GM18511 (cell line): ENCODE measurements at regions not wholly inside any gene's neighbourhood (a gene's known extent, or its start where the extent isn't known, plus 50 kb on each side); places are given as distances from the start of the nearest gene placed in this dataset.

Experiments used
- ATAC-seq: cut with Tn5 transposase; IDR thresholded peaks from one replicate; pipeline ENCODE4 v1.9.1; 2021; ENCODE audit warnings: mild to moderate bottlenecking, moderate library complexity; ENCODE audit not compliant: unreplicated experiment

DNA sequence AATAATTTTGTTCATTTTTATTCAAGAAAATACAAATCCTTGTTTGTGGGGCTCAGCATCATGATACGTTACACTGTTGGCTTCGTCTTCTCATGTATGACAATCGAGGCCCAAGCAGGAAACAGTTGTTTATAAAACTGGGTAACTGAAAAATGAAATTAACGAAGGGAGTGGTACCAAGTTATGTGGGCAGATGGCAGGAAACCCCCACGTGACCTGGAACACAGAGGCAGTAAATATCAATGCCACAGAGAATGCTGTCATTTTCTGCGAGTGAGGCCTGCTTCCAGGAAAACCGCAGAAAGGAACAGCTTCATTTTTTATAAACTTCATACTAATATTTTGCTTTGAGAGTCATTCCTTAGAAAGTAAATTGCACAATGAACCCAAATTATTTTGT lies 201.0 kb upstream of the ADARB2 start:
- ATAC-seq, result no peak

DNA sequence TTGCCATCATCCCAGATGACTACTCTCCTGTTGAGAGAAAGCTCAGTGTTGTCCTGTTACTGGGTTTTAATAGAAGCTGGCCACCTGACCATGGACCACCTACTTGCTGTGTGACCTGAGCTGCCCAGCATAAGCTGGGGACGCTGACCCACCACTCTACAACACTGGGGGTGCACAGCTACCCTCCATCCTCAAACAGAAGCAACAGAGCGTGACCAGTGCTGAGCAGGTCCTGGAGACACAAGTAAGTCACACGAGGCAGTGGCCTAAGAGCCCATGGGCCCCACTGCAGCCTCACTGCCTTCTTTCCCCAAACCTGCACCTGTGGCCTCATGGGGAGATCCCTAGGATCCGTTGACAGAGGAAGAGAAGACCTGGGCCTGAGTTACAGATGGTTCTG lies 198.6 kb upstream of the ADARB2 start:
- ATAC-seq, result no peak

- ATAC-seq, result no peak
Observed at GRCh38 chr10:1933215-1933614, 195.9 kb upstream of the ADARB2 start.

DNA sequence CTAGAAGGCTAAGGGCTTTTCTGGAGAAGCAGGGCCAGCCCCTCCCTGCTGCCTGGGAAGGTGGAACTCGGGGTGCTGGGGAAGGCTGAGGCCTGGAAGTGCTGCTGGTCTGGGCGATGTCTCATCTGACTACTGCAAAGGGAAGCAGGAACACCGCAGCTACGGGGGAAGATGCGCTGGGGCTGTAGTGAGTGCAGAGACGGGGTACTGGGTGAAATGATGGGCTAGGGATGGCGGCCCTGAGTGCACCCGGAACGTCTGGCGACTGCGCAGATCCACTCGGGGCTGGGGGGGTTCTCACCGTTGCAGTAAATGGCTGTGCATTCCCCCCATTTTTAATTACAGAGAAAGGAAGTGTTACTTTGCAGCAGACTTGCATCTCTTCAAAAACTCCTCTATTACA lies 195.4 kb upstream of the ADARB2 start:
- ATAC-seq, result no peak

DNA sequence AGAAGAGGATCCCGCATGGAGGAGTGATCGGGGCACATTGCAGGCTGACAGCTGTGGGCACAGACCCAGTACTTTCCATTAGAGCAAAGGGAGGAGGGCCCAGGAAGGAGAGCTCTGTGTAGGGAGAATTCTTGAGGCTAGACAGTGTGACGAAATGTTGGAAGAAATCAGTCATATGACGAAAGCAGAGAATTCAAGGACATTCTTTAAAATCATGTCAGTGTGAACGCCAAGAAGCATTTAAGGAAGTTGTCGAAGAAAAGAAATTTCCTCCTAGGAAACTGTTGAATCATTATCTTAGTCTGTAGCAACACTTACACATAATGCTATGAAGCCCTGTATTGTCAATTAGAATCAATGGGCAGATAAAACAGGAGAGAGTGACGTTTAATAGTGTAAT lies 191.3 kb upstream of the ADARB2 start:
- ATAC-seq, result no peak

DNA sequence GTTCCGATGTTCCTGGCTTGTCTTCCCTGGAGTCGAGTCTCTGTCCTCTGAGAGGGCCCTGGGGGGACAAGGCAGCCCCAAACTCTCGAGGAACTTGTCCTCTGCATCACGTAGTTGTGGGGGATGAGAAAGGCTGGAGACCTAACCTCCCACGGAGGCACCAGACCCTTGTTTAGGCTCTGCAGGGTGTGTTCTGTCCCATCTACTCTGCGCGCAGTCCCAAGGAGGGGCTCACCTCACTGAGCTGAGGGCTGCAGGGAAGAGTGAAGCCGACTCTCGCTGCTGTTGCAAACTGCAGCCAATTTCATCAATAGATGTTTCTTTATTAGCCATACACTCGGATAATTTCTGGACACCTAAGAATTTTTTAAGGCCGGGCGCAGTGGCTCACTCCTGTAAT lies 186.7 kb upstream of the ADARB2 start:
- no peak for ATAC-seq

DNA sequence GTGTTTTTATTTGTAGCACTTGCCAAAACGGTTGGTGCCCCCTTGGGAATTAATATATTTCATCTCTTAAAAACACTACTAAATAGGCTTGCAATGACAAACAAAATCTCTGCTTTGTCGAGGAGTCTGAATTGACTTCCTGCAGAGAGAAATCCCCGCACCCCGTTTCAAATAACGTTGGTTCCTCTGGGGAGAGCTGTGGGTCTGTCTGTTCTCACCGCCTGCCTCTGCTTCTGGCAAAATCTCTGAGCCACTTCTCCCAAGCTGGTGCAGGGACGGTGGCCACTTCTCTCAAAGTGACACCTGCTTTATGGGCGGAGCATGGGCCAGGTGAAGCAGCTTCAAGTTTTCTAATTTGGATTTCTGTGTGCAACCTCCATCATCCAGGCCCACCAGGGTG lies 186.3 kb upstream of the ADARB2 start:
- ATAC-seq, result no peak

GRCh38 chr10:1920941-1921340 lies 183.6 kb upstream of the ADARB2 start:
- ATAC-seq, result no peak

DNA sequence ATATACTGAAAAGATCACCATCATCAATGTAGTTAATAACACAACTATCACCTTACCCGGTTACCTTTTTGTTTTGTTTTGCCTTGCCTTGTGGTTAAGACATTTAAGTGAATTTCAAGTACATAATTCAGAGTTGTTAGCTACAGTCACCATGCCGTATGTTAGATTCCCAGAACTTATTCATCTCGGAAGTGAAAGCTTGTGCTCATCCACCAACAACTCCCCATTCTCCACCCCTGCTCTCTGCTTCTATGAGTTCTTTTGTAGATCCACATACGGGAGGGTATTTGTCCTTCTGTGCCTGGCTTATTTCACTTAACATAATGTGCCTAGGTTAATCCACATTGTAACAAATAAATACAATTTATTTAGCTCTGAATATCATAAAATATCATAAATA lies 182.8 kb upstream of the ADARB2 start:
- ATAC-seq, result no peak

GRCh38 chr10:1911771-1912170 lies 174.4 kb upstream of the ADARB2 start:
- ATAC-seq, result no peak

DNA sequence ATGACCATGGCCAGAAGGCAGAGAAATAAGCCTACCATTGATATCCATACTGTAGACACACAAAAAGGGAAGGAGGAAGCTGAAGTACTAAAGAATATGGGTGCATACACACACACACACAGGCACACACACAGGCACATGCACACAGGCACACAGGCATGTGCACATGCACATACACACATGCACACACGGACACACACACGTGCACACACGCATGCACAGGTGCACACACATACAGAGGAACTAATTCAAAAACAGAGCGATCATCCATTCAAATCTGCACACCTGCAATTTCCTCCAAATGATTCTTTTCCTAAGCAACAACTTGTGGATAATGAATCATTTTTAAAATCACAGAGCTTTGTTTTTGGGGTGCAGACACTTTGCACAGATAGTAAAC lies 166.7 kb upstream of the ADARB2 start:
- no peak for ATAC-seq

DNA sequence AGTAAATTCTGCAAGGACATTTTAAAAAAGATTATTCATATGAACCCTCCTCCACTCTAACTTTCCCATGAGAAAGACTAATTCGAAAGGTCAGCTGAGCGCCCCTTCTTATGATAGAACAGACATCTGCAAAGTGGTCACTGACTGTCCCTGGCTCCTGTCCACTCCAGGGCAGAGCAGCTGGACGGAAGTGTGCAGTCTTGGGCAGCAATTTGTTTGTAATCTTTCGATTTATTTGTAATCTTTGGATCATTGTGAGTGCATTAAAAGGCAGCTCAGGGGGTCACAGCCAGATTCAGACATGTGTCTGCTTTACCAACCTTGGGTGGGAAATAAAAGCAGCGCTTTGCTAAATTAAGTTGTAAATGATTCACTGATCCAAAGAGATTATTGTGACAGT lies 158.8 kb upstream of the ADARB2 start:
- no peak for ATAC-seq

GRCh38 chr10:1895691-1896090 lies 158.4 kb upstream of the ADARB2 start:
- no peak for ATAC-seq

GRCh38 chr10:1894912-1895311 lies 157.6 kb upstream of the ADARB2 start:
- no peak for ATAC-seq

- ATAC-seq, result no peak
Observed at GRCh38 chr10:1893941-1894340, 156.6 kb upstream of the ADARB2 start.

- no peak for ATAC-seq
Observed at GRCh38 chr10:1886039-1886438, 148.7 kb upstream of the ADARB2 start.

DNA sequence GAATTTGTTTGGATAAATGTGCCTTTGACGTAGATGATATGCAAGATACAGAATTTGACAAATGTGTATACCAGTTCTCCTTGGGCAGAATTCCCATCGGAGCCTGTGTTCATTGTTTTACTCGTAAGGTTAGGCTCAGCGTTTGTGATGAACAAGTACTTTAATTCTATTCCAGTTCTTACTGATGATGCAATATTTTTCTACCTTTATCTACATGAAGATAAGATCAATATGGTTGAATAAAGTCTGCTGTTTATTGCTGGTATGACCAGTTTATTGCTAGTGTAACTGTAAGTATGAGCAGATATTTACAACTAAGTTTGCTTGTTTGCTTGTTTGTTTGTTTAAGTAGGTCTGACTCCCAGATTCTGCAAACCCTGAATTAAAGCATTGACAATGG lies 145.4 kb upstream of the ADARB2 start:
- ATAC-seq, result no peak

GRCh38 chr10:1882180-1882579 lies 144.9 kb upstream of the ADARB2 start:
- ATAC-seq, result no peak

GRCh38 chr10:1881636-1882035 lies 144.3 kb upstream of the ADARB2 start:
- ATAC-seq, result no peak

GRCh38 chr10:1874533-1874932 lies 137.2 kb upstream of the ADARB2 start:
- no peak for ATAC-seq

DNA sequence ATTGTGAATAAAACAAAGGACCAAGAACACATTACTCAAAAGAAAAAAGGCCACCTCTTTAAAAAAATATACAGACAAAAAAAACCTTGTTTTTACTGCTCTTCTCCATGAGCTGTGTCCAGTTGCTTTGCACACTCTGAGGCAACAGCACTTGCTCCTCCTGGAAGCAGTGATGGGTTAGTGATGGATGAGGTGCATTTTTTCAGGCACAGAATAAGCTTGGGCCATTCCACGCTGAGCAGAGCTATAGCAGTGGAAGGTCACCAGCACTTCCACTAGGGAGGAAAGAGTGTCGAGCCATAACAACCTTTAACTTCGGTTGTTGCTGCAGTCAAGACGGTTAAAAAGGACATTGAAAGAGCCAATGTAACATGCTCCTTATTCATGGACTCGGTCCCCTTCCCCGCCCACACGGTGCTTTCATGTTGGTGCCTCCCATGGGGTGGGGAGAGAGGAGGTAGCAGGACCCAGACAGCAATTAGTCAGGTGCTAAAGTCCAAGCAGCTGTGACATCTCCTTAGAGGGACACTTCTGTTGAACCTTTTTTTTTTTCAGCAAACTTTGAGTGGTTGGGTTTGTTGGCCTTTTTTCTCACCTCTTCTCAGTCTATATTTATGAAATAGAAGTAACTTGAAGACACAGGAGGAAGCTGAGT lies 136.5 kb upstream of the ADARB2 start:
- no peak for ATAC-seq

GRCh38 chr10:1872151-1872726 lies 134.9 kb upstream of the ADARB2 start:
- no peak for ATAC-seq

- ATAC-seq, result no peak
Observed at GRCh38 chr10:1870491-1870890, 133.2 kb upstream of the ADARB2 start.
